Fibroblast of lung (primary cell): ENCODE measurements at regions not wholly inside any gene's neighbourhood (a gene's known extent, or its start where the extent isn't known, plus 50 kb on each side); places are given as distances from the start of the nearest gene placed in this dataset.

Source experiments
- EZH2 ChIP-seq: IDR thresholded peaks from 2 replicates; pipeline ENCODE4 v1.5.1; 2012; ENCODE audit warnings: low read length, control low read depth, mild to moderate bottlenecking; ENCODE audit errors: missing control alignments
- TF ChIP-seq, protein P1 (sequence below), 2 donors: IDR thresholded peaks in 1 of 2; conservative IDR thresholded peaks in 1 of 2; 1 replicate in 1 of 2; 2 replicates in 1 of 2; pipeline ENCODE4 v1.5.1; 2011 to 2012; ENCODE audit warnings: low read length in 2 of 2, control low read depth in 1 of 2, inconsistent platforms in 1 of 2, low read depth in 1 of 2, mild to moderate bottlenecking in 1 of 2

- TF ChIP-seq, protein P1, sequence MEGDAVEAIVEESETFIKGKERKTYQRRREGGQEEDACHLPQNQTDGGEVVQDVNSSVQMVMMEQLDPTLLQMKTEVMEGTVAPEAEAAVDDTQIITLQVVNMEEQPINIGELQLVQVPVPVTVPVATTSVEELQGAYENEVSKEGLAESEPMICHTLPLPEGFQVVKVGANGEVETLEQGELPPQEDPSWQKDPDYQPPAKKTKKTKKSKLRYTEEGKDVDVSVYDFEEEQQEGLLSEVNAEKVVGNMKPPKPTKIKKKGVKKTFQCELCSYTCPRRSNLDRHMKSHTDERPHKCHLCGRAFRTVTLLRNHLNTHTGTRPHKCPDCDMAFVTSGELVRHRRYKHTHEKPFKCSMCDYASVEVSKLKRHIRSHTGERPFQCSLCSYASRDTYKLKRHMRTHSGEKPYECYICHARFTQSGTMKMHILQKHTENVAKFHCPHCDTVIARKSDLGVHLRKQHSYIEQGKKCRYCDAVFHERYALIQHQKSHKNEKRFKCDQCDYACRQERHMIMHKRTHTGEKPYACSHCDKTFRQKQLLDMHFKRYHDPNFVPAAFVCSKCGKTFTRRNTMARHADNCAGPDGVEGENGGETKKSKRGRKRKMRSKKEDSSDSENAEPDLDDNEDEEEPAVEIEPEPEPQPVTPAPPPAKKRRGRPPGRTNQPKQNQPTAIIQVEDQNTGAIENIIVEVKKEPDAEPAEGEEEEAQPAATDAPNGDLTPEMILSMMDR (conservative IDR thresholded peaks at IDR 0.05 in 1 of 2, IDR thresholded peaks at IDR 0.05 in 1 of 2; ENCODE audit: low read depth in 1 of 2, low read length in 2 of 2) = no peak
- no peak for TF ChIP-seq EZH2
Observed at GRCh38 chr12:58169826-58170225, 228.5 kb downstream of the ATP23 start.
